ENCODE measurements at regions not wholly inside any gene's neighbourhood (a gene's known extent, or its start where the extent isn't known, plus 50 kb on each side); places are given as distances from the start of the nearest gene placed in this dataset.

DNA sequence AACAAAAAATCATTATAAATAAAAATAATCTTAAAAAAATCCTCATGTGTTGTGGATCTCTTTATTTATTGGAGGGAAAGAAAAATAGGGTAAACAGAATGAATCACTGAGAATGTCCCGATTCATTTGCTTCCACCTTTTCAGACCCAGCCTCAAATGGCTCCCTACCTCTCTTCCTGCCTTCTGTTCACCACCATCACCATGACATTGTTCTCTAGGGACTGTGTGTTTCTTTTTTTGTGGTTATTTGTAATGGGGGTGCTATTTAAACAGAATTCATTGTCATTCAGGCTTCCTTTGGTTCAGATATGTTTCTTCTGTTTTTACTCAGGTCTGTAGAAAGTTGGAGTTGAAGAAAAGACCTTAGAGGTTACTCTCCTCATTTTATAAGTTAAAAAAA lies 198.2 kb downstream of the KIF4B start:
- H3K4me2 ChIP-seq (ENCODE audit: insufficient read depth, low read length) = no peak overlapping the region
- H3K9ac ChIP-seq (replicated peaks; ENCODE audit: extremely low read depth, insufficient read depth, low read length) = no peak overlapping the region
- H3K27me3 ChIP-seq (ENCODE audit: control insufficient read depth in 2 of 2, insufficient read depth in 2 of 2, low read length in 2 of 2) = no peaks in the 10 kb centered on the region
- intact Hi-C loops (cut with micrococcal nuclease) = no loop called here
- ChIA-PET POLR2A (no interaction called here), CTCF (no interaction called here)
- dilution Hi-C loops (cut with MboI; ENCODE audit: extremely low pct_ligation_motif_present, low sequenced_read_pairs) = no loop called here
- no peaks in the 10 kb centered on the region for H4K20me1 ChIP-seq (replicated peaks; ENCODE audit: control insufficient read depth, extremely low read depth, insufficient read depth, low read length)
- no peak overlapping the region for H2AFZ ChIP-seq (ENCODE audit: low read depth, low read length)
- TF ChIP-seq POLR2A (IDR thresholded peaks at IDR 0.05; ENCODE audit: low read depth, low read length) = no peak
- DNase-seq (ENCODE audit: low read depth, low spot score) (no peak), FAIRE-seq (no peak)
- H3K36me3 ChIP-seq (ENCODE audit: control insufficient read depth in 2 of 2, extremely low read depth in 1 of 2, insufficient read depth in 2 of 2, low read length in 2 of 2) = no peaks in the 10 kb centered on the region
- H3K4me1 ChIP-seq (ENCODE audit: control insufficient read depth, extremely low read depth, insufficient read depth, low read length) = no peaks in the 10 kb centered on the region
- no peaks in the 10 kb centered on the region for H3K9me1 ChIP-seq (replicated peaks; ENCODE audit: control insufficient read depth, extremely low read depth, insufficient read depth, low read length)
- H3K79me2 ChIP-seq (ENCODE audit: control insufficient read depth, insufficient read depth, low read length) = no peaks in the 10 kb centered on the region
- BruUV-seq (replicated peaks) = no TSS peak
- no peaks in the 10 kb centered on the region for H3K9me3 ChIP-seq (replicated peaks; ENCODE audit: control insufficient read depth, insufficient read depth, low read length)
- H3K4me3 ChIP-seq (replicated peaks in 1 of 3; ENCODE audit: insufficient read depth in 1 of 3, low read depth in 1 of 3, low read length in 3 of 3) = no peak overlapping the region
- no peak overlapping the region for H3K27ac ChIP-seq (ENCODE audit: insufficient read depth, low read depth, low read length)

DNA sequence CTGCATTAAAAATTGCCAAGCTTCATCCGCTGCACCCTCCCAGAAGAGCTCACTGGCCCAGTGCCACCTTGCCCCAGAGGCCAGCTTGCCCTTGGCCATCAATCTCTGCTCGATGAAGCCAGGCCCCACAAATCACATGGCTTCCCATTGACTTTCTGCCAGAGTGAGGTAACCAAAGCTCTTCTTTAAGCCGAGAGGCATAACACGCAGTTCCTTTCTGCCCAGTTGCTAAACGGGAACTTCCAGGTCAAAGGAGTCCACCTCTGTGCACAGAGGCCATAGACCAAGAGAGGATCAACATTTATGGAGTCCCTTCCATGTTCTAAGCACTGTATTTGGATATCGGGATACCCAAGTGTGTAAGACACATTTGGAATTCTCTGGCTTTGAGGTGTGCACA lies 208.8 kb downstream of the KIF4B start:
- H3K79me2 ChIP-seq (ENCODE audit: control insufficient read depth, insufficient read depth, low read length) = no peaks in the 10 kb centered on the region
- DNase-seq (ENCODE audit: low read depth, low spot score) (no peak), FAIRE-seq (no peak)
- H3K36me3 ChIP-seq (ENCODE audit: control insufficient read depth in 2 of 2, extremely low read depth in 1 of 2, insufficient read depth in 2 of 2, low read length in 2 of 2) = no peaks in the 10 kb centered on the region
- no peaks in the 10 kb centered on the region for H4K20me1 ChIP-seq (replicated peaks; ENCODE audit: control insufficient read depth, extremely low read depth, insufficient read depth, low read length)
- no peak overlapping the region for H3K4me3 ChIP-seq (replicated peaks in 1 of 3; ENCODE audit: insufficient read depth in 1 of 3, low read depth in 1 of 3, low read length in 3 of 3)
- no peaks in the 10 kb centered on the region for H3K9me1 ChIP-seq (replicated peaks; ENCODE audit: control insufficient read depth, extremely low read depth, insufficient read depth, low read length)
- H2AFZ ChIP-seq (ENCODE audit: low read depth, low read length) = no peak overlapping the region
- H3K27me3 ChIP-seq (ENCODE audit: control insufficient read depth in 2 of 2, insufficient read depth in 2 of 2, low read length in 2 of 2) = no peaks in the 10 kb centered on the region
- H3K27ac ChIP-seq (ENCODE audit: insufficient read depth, low read depth, low read length) = no peak overlapping the region
- dilution Hi-C loops (cut with MboI; ENCODE audit: extremely low pct_ligation_motif_present, low sequenced_read_pairs) (no loop called here), intact Hi-C loops (cut with micrococcal nuclease) (no loop called here)
- H3K4me1 ChIP-seq (ENCODE audit: control insufficient read depth, extremely low read depth, insufficient read depth, low read length) = no peaks in the 10 kb centered on the region
- no TSS peak for BruUV-seq (replicated peaks)
- ChIA-PET CTCF (no interaction called here), POLR2A (no interaction called here)
- no peaks in the 10 kb centered on the region for H3K9me3 ChIP-seq (replicated peaks; ENCODE audit: control insufficient read depth, insufficient read depth, low read length)
- no peak for TF ChIP-seq FOS (IDR thresholded peaks at IDR 0.05; ENCODE audit: borderline replicate concordance, insufficient read depth, low read length)
- no peak for TF ChIP-seq EZH2 (IDR thresholded peaks at IDR 0.05; ENCODE audit: borderline replicate concordance, low read depth, low read length, severe bottlenecking)
- no peak for TF ChIP-seq POLR2A (IDR thresholded peaks at IDR 0.05; ENCODE audit: low read depth, low read length)
- TF ChIP-seq JUN (IDR thresholded peaks at IDR 0.05; ENCODE audit: borderline replicate concordance, insufficient read depth, insufficient read length, low read depth) = no peak
- no peak for TF ChIP-seq POLR2AphosphoS5 (IDR thresholded peaks at IDR 0.05; ENCODE audit: insufficient read depth, low read depth, low read length)
- TF ChIP-seq, protein P1, sequence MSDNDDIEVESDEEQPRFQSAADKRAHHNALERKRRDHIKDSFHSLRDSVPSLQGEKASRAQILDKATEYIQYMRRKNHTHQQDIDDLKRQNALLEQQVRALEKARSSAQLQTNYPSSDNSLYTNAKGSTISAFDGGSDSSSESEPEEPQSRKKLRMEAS (IDR thresholded peaks at IDR 0.05; ENCODE audit: insufficient read depth, insufficient read length) = no peak
- no peak for TF ChIP-seq GATA2 (IDR thresholded peaks at IDR 0.05; ENCODE audit: insufficient read depth, insufficient read length, low read depth, low read length)
- no peak for TF ChIP-seq MYC (IDR thresholded peaks at IDR 0.05; ENCODE audit: low read depth, low read length)
- TF ChIP-seq, protein P2, sequence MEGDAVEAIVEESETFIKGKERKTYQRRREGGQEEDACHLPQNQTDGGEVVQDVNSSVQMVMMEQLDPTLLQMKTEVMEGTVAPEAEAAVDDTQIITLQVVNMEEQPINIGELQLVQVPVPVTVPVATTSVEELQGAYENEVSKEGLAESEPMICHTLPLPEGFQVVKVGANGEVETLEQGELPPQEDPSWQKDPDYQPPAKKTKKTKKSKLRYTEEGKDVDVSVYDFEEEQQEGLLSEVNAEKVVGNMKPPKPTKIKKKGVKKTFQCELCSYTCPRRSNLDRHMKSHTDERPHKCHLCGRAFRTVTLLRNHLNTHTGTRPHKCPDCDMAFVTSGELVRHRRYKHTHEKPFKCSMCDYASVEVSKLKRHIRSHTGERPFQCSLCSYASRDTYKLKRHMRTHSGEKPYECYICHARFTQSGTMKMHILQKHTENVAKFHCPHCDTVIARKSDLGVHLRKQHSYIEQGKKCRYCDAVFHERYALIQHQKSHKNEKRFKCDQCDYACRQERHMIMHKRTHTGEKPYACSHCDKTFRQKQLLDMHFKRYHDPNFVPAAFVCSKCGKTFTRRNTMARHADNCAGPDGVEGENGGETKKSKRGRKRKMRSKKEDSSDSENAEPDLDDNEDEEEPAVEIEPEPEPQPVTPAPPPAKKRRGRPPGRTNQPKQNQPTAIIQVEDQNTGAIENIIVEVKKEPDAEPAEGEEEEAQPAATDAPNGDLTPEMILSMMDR (IDR thresholded peaks at IDR 0.05; ENCODE audit: extremely low read depth in 1 of 2, insufficient read depth in 1 of 2, low read depth in 1 of 2, low read length in 2 of 2) = no peak
- H3K4me2 ChIP-seq (ENCODE audit: insufficient read depth, low read length) = no peak overlapping the region
- no peak overlapping the region for H3K9ac ChIP-seq (replicated peaks; ENCODE audit: extremely low read depth, insufficient read depth, low read length)

Data from endothelial cell of umbilical vein (primary cell).